IPS-18c (cell line): ENCODE measurements at regions not wholly inside any gene's neighbourhood (a gene's known extent, or its start where the extent isn't known, plus 50 kb on each side); places are given as distances from the start of the nearest gene placed in this dataset.

Source experiments
- H3K4me3 ChIP-seq: 2 replicates; pipeline ENCODE4 v1.7.0; 2013; ENCODE audit warnings: low read depth, mild to moderate bottlenecking, low read length, moderate library complexity; ENCODE audit not compliant: insufficient read depth
- H3K9me3 ChIP-seq: one replicate; pipeline ENCODE4 v1.6.1; 2013; ENCODE audit warnings: mild to moderate bottlenecking, low read length, moderate library complexity; ENCODE audit not compliant: control insufficient read depth, insufficient read depth

GRCh38 chr5:173837654-173838053, 50.5 kb upstream of the CPEB4 start:
- Histone ChIP-seq H3K9me3 (no peaks in the 10 kb centered on the region), H3K4me3 (no peak overlapping the region)
